ENCODE measurements at regions not wholly inside any gene's neighbourhood (a gene's known extent, or its start where the extent isn't known, plus 50 kb on each side); places are given as distances from the start of the nearest gene placed in this dataset.

- Histone ChIP-seq H3K79me1 (ENCODE audit: low read length) (no peaks in the 10 kb centered on the region), H3K27ac (ENCODE audit: low read depth, low read length) (no peak overlapping the region), H3K9ac (ENCODE audit: low read length) (no peak overlapping the region), H3K79me2 (ENCODE audit: control insufficient read depth, insufficient read depth, low read length, poor library complexity) (no peaks in the 10 kb centered on the region), H4K8ac (ENCODE audit: low read depth, low read length) (no peak overlapping the region), H3K14ac (ENCODE audit: low read length) (no peak overlapping the region), H3K4me2 (ENCODE audit: low read length) (peak overlapping the region; percentile 7), H2BK5ac (ENCODE audit: low read depth, low read length, poor library complexity) (no peak overlapping the region), H3K4me3 (ENCODE audit: low read depth, low read length) (no peak overlapping the region), H3K36me3 (ENCODE audit: control insufficient read depth in 1 of 2, insufficient read depth in 2 of 2, low read length in 2 of 2) (no peaks in the 10 kb centered on the region), H2BK12ac (ENCODE audit: low read length) (no peak overlapping the region), H4K12ac (ENCODE audit: low read depth, low read length) (no peak overlapping the region), H2AFZ (ENCODE audit: insufficient read depth, low read length, poor library complexity) (no peak overlapping the region), H4K91ac (ENCODE audit: low read depth, low read length) (no peak overlapping the region), H3K4me1 (ENCODE audit: control insufficient read depth in 1 of 2, insufficient read depth in 2 of 2, low read length in 2 of 2) (peaks cover 5% of the 10 kb centered on the region in 2 experiments), H3K9me3 (ENCODE audit: insufficient read depth, low read depth, low read length) (no peaks in the 10 kb centered on the region), H2BK120ac (ENCODE audit: insufficient read depth, low read length, poor library complexity) (no peak overlapping the region), H3K23ac (ENCODE audit: low read length) (no peak overlapping the region), H3K4ac (ENCODE audit: low read depth, low read length) (no peak overlapping the region), H2AK5ac (ENCODE audit: low read length) (no peak overlapping the region), H3K27me3 (ENCODE audit: insufficient read depth, low read length) (no peaks in the 10 kb centered on the region), H3K18ac (ENCODE audit: low read length) (no peak overlapping the region)
- peak; percentile 52 to 67 for DNase-seq
- no CpG with 5 or more reads among the region's 9 CpGs for WGBS (ENCODE audit: extremely low coverage, insufficient coverage, insufficient read length)
Observed at GRCh38 chr1:58848818-58849411, 65.1 kb upstream of the JUN start.

- no peak overlapping the region for H2BK120ac ChIP-seq (ENCODE audit: insufficient read depth, low read length, poor library complexity)
- no peaks in the 10 kb centered on the region for H3K79me2 ChIP-seq (ENCODE audit: control insufficient read depth, insufficient read depth, low read length, poor library complexity)
- WGBS (ENCODE audit: extremely low coverage, insufficient coverage, insufficient read length), result no CpG with 5 or more reads among the region's 2 CpGs
- no peak overlapping the region for H3K18ac ChIP-seq (ENCODE audit: low read length)
- no peaks in the 10 kb centered on the region for H3K27me3 ChIP-seq (ENCODE audit: insufficient read depth, low read length)
- no peak overlapping the region for H3K4ac ChIP-seq (ENCODE audit: low read depth, low read length)
- H2AK5ac ChIP-seq (ENCODE audit: low read length), result no peak overlapping the region
- no peak overlapping the region for H4K91ac ChIP-seq (ENCODE audit: low read depth, low read length)
- H3K36me3 ChIP-seq (ENCODE audit: control insufficient read depth in 1 of 2, insufficient read depth in 2 of 2, low read length in 2 of 2), result no peaks in the 10 kb centered on the region
- no peak overlapping the region for H3K14ac ChIP-seq (ENCODE audit: low read length)
- no peak overlapping the region for H2BK5ac ChIP-seq (ENCODE audit: low read depth, low read length, poor library complexity)
- H3K27ac ChIP-seq (ENCODE audit: low read depth, low read length), result no peak overlapping the region
- no peaks in the 10 kb centered on the region for H3K79me1 ChIP-seq (ENCODE audit: low read length)
- H4K12ac ChIP-seq (ENCODE audit: low read depth, low read length), result no peak overlapping the region
- H3K4me3 ChIP-seq (ENCODE audit: low read depth, low read length), result no peak overlapping the region
- H4K8ac ChIP-seq (ENCODE audit: low read depth, low read length), result no peak overlapping the region
- no peak overlapping the region for H3K4me2 ChIP-seq (ENCODE audit: low read length)
- H2AFZ ChIP-seq (ENCODE audit: insufficient read depth, low read length, poor library complexity), result no peak overlapping the region
- no peak overlapping the region for H3K9ac ChIP-seq (ENCODE audit: low read length)
- DNase-seq, result no peak
- no peaks in the 10 kb centered on the region for H3K9me3 ChIP-seq (ENCODE audit: insufficient read depth, low read depth, low read length)
- no peak overlapping the region for H3K23ac ChIP-seq (ENCODE audit: low read length)
- H3K4me1 ChIP-seq (ENCODE audit: control insufficient read depth in 1 of 2, insufficient read depth in 2 of 2, low read length in 2 of 2), result peaks cover 5% of the 10 kb centered on the region in 2 experiments
- no peak overlapping the region for H2BK12ac ChIP-seq (ENCODE audit: low read length)
Observed at GRCh38 chr1:58849551-58849950, 65.7 kb upstream of the JUN start.

GRCh38 chr1:58850636-58851035 lies 66.8 kb upstream of the JUN start:
- no peaks in the 10 kb centered on the region for H3K36me3 ChIP-seq (ENCODE audit: control insufficient read depth in 1 of 2, insufficient read depth in 2 of 2, low read length in 2 of 2)
- no peak overlapping the region for H4K8ac ChIP-seq (ENCODE audit: low read depth, low read length)
- no peaks in the 10 kb centered on the region for H3K27me3 ChIP-seq (ENCODE audit: insufficient read depth, low read length)
- H3K18ac ChIP-seq (ENCODE audit: low read length), result no peak overlapping the region
- H3K14ac ChIP-seq (ENCODE audit: low read length), result no peak overlapping the region
- no peak overlapping the region for H3K4me2 ChIP-seq (ENCODE audit: low read length)
- no peak overlapping the region for H3K4ac ChIP-seq (ENCODE audit: low read depth, low read length)
- H2BK12ac ChIP-seq (ENCODE audit: low read length), result no peak overlapping the region
- H3K79me1 ChIP-seq (ENCODE audit: low read length), result no peaks in the 10 kb centered on the region
- H2AK5ac ChIP-seq (ENCODE audit: low read length), result no peak overlapping the region
- H3K27ac ChIP-seq (ENCODE audit: low read depth, low read length), result no peak overlapping the region
- no peak overlapping the region for H2AFZ ChIP-seq (ENCODE audit: insufficient read depth, low read length, poor library complexity)
- DNase-seq, result no peak
- no peak overlapping the region for H3K9ac ChIP-seq (ENCODE audit: low read length)
- no peak overlapping the region for H3K4me3 ChIP-seq (ENCODE audit: low read depth, low read length)
- H3K4me1 ChIP-seq (ENCODE audit: control insufficient read depth in 1 of 2, insufficient read depth in 2 of 2, low read length in 2 of 2), result peaks cover 5% of the 10 kb centered on the region in 2 experiments
- H3K9me3 ChIP-seq (ENCODE audit: insufficient read depth, low read depth, low read length), result no peaks in the 10 kb centered on the region
- H3K23ac ChIP-seq (ENCODE audit: low read length), result no peak overlapping the region
- no peak overlapping the region for H4K12ac ChIP-seq (ENCODE audit: low read depth, low read length)
- H3K79me2 ChIP-seq (ENCODE audit: control insufficient read depth, insufficient read depth, low read length, poor library complexity), result no peaks in the 10 kb centered on the region
- H4K91ac ChIP-seq (ENCODE audit: low read depth, low read length), result no peak overlapping the region
- no peak overlapping the region for H2BK5ac ChIP-seq (ENCODE audit: low read depth, low read length, poor library complexity)
- no peak overlapping the region for H2BK120ac ChIP-seq (ENCODE audit: insufficient read depth, low read length, poor library complexity)

DNA sequence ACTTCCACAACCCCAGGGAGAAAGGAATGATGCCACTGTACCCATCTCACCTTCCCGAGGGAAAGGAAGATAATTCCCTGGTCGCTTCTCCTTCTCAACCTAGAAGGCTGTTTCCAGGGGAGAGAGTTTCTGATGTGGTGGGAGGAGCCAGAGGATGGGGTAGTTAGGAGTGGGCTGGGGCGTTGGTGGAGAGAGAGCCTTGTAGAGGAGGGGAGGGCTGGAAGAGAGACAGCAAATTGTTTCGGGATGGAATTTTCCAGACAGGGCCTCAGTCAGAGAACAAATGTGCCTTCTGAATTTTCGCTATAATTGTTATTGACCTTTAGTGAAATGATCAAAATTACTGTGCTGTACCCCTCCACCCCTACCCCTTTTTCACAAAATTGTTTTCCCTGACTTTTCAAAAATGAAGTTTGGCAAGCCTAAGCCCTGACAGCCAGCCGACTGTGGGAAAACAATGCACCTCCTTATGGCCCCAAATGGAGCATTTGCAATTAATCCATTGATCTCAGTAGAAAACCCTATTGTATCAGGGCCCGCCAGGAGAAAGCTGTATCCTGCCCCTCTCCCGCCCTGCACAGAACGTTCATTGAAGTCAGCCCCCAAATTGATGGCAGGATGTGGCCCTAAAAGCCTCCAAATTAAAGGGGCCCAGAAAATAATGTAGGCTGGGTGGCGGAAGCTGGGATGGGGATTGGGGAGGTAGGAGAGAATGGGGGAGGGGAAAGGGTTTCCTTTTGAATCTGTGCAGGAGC lies 69.1 kb upstream of the JUN start:
- H3K23ac ChIP-seq (ENCODE audit: low read length), result no peak overlapping the region
- no peak overlapping the region for H3K14ac ChIP-seq (ENCODE audit: low read length)
- no peaks in the 10 kb centered on the region for H3K9me3 ChIP-seq (ENCODE audit: insufficient read depth, low read depth, low read length)
- DNase-seq, result no peak
- no peaks in the 10 kb centered on the region for H3K79me1 ChIP-seq (ENCODE audit: low read length)
- no peak overlapping the region for H2BK12ac ChIP-seq (ENCODE audit: low read length)
- H4K8ac ChIP-seq (ENCODE audit: low read depth, low read length), result no peak overlapping the region
- no CpG with 5 or more reads among the region's 10 CpGs for WGBS (ENCODE audit: extremely low coverage, insufficient coverage, insufficient read length)
- H2AFZ ChIP-seq (ENCODE audit: insufficient read depth, low read length, poor library complexity), result no peak overlapping the region
- no peak overlapping the region for H2BK120ac ChIP-seq (ENCODE audit: insufficient read depth, low read length, poor library complexity)
- no peak overlapping the region for H3K27ac ChIP-seq (ENCODE audit: low read depth, low read length)
- H3K27me3 ChIP-seq (ENCODE audit: insufficient read depth, low read length), result no peaks in the 10 kb centered on the region
- H3K4ac ChIP-seq (ENCODE audit: low read depth, low read length), result no peak overlapping the region
- H3K36me3 ChIP-seq (ENCODE audit: control insufficient read depth in 1 of 2, insufficient read depth in 2 of 2, low read length in 2 of 2), result no peaks in the 10 kb centered on the region
- H3K4me1 ChIP-seq (ENCODE audit: control insufficient read depth in 1 of 2, insufficient read depth in 2 of 2, low read length in 2 of 2), result peaks cover 5% of the 10 kb centered on the region in 2 experiments
- H4K91ac ChIP-seq (ENCODE audit: low read depth, low read length), result no peak overlapping the region
- H3K4me2 ChIP-seq (ENCODE audit: low read length), result no peak overlapping the region
- H3K4me3 ChIP-seq (ENCODE audit: low read depth, low read length), result no peak overlapping the region
- no peak overlapping the region for H2AK5ac ChIP-seq (ENCODE audit: low read length)
- no peak overlapping the region for H4K12ac ChIP-seq (ENCODE audit: low read depth, low read length)
- no peak overlapping the region for H2BK5ac ChIP-seq (ENCODE audit: low read depth, low read length, poor library complexity)
- no peak overlapping the region for H3K18ac ChIP-seq (ENCODE audit: low read length)
- H3K9ac ChIP-seq (ENCODE audit: low read length), result no peak overlapping the region
- H3K79me2 ChIP-seq (ENCODE audit: control insufficient read depth, insufficient read depth, low read length, poor library complexity), result no peaks in the 10 kb centered on the region

All from trophoblast cell (in vitro differentiated cells and primary cell).